Lower lobe of right lung (tissue), 2 donors: ENCODE measurements at regions not wholly inside any gene's neighbourhood (a gene's known extent, or its start where the extent isn't known, plus 50 kb on each side); places are given as distances from the start of the nearest gene placed in this dataset.
A peak's percentile ranks its signal among the peaks of the same experiment; 100 is the strongest.

Experiments used
- ATAC-seq, 2 donors: fragments of 200-7000 bp; cut with Tn5 transposase; one replicate each; pipeline ENCODE4 v1.9.1; 2020 to 2022; ENCODE audit warnings: mild to moderate bottlenecking in 2 of 2, moderate library complexity in 2 of 2
- DNase-seq: peaks from one replicate; pipeline ENCODE4 v3.0.0-alpha.2; 2020
- H3K27ac ChIP-seq: fragments of 200-600 bp; one replicate; pipeline ENCODE4 v1.8.0; 2022
- H3K27me3 ChIP-seq: fragments of 200-600 bp; one replicate; pipeline ENCODE4 v1.8.0; 2022; ENCODE audit warnings: low read depth
- H3K36me3 ChIP-seq: fragments of 200-600 bp; one replicate; pipeline ENCODE4 v1.8.0; 2022; ENCODE audit warnings: mild to moderate bottlenecking
- H3K4me1 ChIP-seq: fragments of 200-600 bp; one replicate; pipeline ENCODE4 v1.8.0; 2022
- H3K4me3 ChIP-seq: fragments of 200-600 bp; one replicate; pipeline ENCODE4 v1.8.0; 2022; ENCODE audit warnings: mild to moderate bottlenecking
- H3K9me3 ChIP-seq: fragments of 200-600 bp; one replicate; pipeline ENCODE4 v1.8.0; 2022
- intact Hi-C: fragments of 100-400 bp; cut with DNase I; formaldehyde crosslinking; loops from one replicate; pipeline ENCODE4 v1.11.0; 2022
- TF ChIP-seq, protein P1 (sequence below): fragments of 200-600 bp; IDR thresholded peaks from one replicate; pipeline ENCODE4 v1.8.0; 2022; ENCODE audit warnings: antibody characterized with exemption, mild to moderate bottlenecking
- donor health status: DM: no; HTN: yes; CAD: no; lungs with severe emphysema.

DNA sequence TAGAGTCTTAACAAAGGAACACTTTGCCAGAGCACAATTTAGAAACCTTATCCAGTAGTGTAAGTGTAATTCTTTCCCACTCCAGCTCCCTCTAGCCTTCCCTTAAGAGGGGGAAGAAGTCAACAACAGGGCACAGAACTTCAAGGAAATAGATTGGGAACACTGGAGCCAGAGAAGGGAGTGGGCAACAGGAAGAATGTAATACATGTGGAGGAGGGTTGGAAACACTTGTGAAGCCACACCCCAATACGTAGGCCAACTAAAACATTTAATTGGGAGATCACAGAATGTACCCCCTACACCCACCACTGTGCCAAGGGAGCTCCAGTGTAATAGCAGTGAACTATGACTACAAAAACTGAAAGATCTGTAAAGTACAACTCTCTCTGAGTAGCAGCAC lies 735.7 kb upstream of the HS3ST5 start:
- ATAC-seq, result peak; percentile 81 to 85

DNA sequence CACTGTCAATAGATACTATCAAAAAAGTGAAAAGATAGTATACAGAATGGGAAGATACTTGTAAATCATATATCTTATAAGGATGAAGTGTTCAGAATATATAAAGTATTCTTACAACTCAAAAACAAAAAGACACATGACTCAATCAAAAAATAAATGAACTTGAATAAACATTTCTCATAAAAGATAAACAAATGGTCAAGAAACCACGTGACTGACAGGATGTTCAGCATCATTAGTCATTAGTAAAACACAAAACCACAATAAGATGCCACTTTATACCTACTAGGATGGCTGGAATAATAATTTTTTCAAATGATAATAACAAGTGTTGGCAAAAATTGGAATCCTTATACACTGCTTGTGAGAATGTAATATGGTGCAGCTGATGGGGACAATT lies 729.1 kb upstream of the HS3ST5 start:
- Histone ChIP-seq H3K4me3 (no peak overlapping the region), H3K4me1 (no peaks in the 10 kb centered on the region), H3K9me3 (peaks cover 18% of the 10 kb centered on the region), H3K36me3 (no peaks in the 10 kb centered on the region), H3K27me3 (no peaks in the 10 kb centered on the region), H3K27ac (no peak overlapping the region)
- ATAC-seq, result no peak
- DNase-seq, result no peak
- TF ChIP-seq, protein P1, sequence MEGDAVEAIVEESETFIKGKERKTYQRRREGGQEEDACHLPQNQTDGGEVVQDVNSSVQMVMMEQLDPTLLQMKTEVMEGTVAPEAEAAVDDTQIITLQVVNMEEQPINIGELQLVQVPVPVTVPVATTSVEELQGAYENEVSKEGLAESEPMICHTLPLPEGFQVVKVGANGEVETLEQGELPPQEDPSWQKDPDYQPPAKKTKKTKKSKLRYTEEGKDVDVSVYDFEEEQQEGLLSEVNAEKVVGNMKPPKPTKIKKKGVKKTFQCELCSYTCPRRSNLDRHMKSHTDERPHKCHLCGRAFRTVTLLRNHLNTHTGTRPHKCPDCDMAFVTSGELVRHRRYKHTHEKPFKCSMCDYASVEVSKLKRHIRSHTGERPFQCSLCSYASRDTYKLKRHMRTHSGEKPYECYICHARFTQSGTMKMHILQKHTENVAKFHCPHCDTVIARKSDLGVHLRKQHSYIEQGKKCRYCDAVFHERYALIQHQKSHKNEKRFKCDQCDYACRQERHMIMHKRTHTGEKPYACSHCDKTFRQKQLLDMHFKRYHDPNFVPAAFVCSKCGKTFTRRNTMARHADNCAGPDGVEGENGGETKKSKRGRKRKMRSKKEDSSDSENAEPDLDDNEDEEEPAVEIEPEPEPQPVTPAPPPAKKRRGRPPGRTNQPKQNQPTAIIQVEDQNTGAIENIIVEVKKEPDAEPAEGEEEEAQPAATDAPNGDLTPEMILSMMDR, result no peak
- intact Hi-C loops, result no loop called here

More for the DNA sequence above, 735.7 kb upstream of the HS3ST5 start:
- Histone ChIP-seq H3K9me3 (no peaks in the 10 kb centered on the region), H3K4me1 (no peaks in the 10 kb centered on the region), H3K27ac (no peak overlapping the region), H3K27me3 (no peaks in the 10 kb centered on the region), H3K36me3 (no peaks in the 10 kb centered on the region), H3K4me3 (no peak overlapping the region)
- TF ChIP-seq, protein P1, result no peak
- DNase-seq, result no peak
- intact Hi-C loops, result no loop called here

DNA sequence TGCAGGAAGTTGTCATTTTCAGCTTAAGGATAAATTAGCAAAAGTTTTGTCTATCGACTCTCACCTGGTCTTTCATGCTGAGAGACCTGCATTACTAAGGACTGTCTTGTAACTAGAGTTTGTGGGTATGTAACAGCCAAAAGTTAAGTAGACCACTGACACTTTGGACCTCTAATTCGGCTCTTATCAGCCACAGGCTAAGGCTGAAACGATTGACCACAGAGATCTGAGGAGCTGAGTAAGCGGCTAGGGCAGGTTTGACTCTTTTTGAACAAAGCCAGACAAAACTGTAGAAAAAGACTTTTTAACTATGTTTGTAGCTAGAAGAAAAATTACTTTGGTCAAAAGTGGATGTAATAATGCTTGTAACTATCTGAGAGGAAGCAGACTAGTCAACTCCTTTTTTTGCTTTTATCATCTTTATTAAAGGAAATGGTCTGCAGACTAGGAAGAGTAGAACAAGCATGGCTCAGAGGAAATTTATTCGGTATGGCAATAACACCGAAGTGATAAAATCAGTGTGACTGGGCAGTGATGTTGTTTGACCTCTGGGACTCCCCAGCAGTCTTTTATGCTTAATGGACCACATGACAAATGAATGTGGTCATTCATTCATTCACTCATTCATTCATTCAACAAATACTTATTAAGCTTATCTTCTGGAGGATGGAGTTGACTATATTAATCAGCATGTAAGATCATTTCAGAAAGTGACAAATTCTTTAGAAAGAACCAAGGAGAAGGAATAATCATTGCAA lies 725.0 kb upstream of the HS3ST5 start:
- Histone ChIP-seq H3K9me3 (peaks cover 18% of the 10 kb centered on the region), H3K27me3 (no peaks in the 10 kb centered on the region), H3K4me1 (no peaks in the 10 kb centered on the region), H3K4me3 (no peak overlapping the region), H3K36me3 (no peaks in the 10 kb centered on the region), H3K27ac (no peak overlapping the region)
- intact Hi-C loops, result no loop called here
- ATAC-seq (no peak), DNase-seq (no peak)
- TF ChIP-seq, protein P1, result no peak

DNA sequence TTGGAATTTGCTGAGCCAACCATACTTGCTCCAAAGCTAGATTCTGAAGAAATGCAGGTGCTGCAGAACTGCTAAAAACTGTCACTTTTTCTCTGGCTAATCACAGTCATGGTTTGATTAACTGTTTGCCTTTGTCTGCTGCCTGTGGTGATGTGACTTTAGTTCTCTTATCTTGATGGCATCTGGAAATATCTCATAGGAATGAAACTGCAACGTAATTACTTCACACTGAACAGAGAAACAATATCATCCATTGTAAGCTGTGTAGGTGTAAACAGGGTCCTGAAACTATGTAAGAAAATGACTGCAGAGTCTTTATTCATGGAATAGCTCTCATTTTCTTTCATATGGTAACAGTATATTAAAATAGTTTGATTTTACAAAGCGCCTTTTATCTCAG lies 721.9 kb upstream of the HS3ST5 start:
- ATAC-seq, result no peak
- Histone ChIP-seq H3K4me1 (no peaks in the 10 kb centered on the region), H3K9me3 (no peaks in the 10 kb centered on the region), H3K36me3 (no peaks in the 10 kb centered on the region), H3K27me3 (no peaks in the 10 kb centered on the region), H3K27ac (no peak overlapping the region), H3K4me3 (no peak overlapping the region)
- TF ChIP-seq, protein P1, result no peak
- DNase-seq, result no peak
- intact Hi-C loops, result no loop called here

DNA sequence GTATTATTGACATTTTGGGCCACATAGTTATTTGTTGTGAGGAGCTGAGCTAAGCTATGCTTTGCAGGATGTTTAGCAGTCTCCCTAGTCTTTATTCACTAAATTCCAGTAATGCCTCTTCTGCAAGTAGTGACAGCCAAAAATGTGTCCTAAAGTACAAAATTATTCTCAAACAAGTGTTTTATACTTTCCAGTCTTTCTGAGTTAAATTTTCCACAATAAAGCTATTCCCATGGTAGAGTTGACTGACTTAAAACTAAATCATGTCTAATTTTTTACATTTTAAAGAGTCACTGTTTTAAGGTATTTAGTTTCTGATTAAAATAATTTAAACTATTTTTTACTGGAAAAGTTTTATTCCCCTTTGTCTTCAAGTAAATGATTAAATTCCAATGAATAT lies 717.8 kb upstream of the HS3ST5 start:
- no peaks in the 10 kb centered on the region for H3K36me3 ChIP-seq
- DNase-seq, result no peak
- no peak for ATAC-seq
- intact Hi-C loops, result no loop called here
- no peaks in the 10 kb centered on the region for H3K9me3 ChIP-seq
- TF ChIP-seq, protein P1, result no peak
- H3K27ac ChIP-seq, result no peak overlapping the region
- H3K27me3 ChIP-seq, result no peaks in the 10 kb centered on the region
- H3K4me3 ChIP-seq, result no peak overlapping the region
- H3K4me1 ChIP-seq, result no peaks in the 10 kb centered on the region
